ENCODE measurements at regions not wholly inside any gene's neighbourhood (a gene's known extent, or its start where the extent isn't known, plus 50 kb on each side); places are given as distances from the start of the nearest gene placed in this dataset.

DNA sequence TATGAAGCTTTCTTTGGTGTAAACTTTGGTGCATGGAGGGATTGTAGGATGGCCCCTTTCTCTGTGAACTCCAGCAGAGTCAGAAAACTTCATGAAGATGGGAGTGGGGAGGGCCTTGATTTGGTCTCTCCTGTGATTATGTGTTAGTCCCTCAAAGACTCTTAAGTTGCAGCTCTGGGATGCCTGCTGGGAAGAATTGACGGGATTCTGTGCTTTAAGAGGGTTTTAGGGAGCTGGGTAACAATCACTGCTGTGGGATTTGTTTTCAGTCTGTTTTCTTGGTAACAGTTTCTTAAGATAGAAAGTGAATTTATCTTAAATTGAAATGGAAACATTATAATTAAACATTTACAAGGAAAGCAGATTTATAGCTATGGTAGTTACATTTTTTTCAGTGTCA lies 378.1 kb downstream of the AACS start:
- H3K4me3 Mint-ChIP-seq = no peak overlapping the region
- Histone ChIP-seq H3K4me3 (no peak overlapping the region), H3K27me3 (ENCODE audit: insufficient read depth) (no peaks in the 10 kb centered on the region), H3K36me3 (ENCODE audit: insufficient read depth) (no peaks in the 10 kb centered on the region), H4K20me1 (replicated peaks; ENCODE audit: insufficient read depth) (no peaks in the 10 kb centered on the region), H3K4me2 (no peak overlapping the region), H3F3A (replicated peaks; ENCODE audit: low read depth) (no peaks in the 10 kb centered on the region), H3K27ac (ENCODE audit: low read depth) (no peak overlapping the region), H3K4me1 (ENCODE audit: insufficient read depth) (no peaks in the 10 kb centered on the region), H3K79me2 (replicated peaks; ENCODE audit: insufficient read depth) (peaks cover 15% of the 10 kb centered on the region), H3K9me2 (ENCODE audit: insufficient read depth) (no peaks in the 10 kb centered on the region), H2AFZ (no peak overlapping the region)
- no peak for DNase-seq (ENCODE audit: low spot score)
- no peaks in the 10 kb centered on the region for H3K27me3 Mint-ChIP-seq (ENCODE audit: insufficient read depth, low read depth, poor library complexity)
- H3K4me1 Mint-ChIP-seq = peaks cover 24% of the 10 kb centered on the region
- ATAC-seq = no peak
- peaks cover 3% of the 10 kb centered on the region; the same call in 1 of the 3 replicates for H3K9me3 Mint-ChIP-seq
- no peak overlapping the region for H3K27ac Mint-ChIP-seq
- TF ChIP-seq ZNF331 (CRISPR knock-in tag; IDR thresholded peaks at IDR 0.05; ENCODE audit: low read depth) (no peak), JUNB (IDR thresholded peaks at IDR 0.05; ENCODE audit: unreplicated experiment) (no peak), NANOG (IDR thresholded peaks at IDR 0.05; ENCODE audit: borderline replicate concordance) (no peak), EZH2phosphoT487 (IDR thresholded peaks at IDR 0.05; ENCODE audit: unreplicated experiment) (no peak), POLR2AphosphoS5 (IDR thresholded peaks at IDR 0.05; ENCODE audit: low read depth) (no peak), STAT1 (IDR thresholded peaks at IDR 0.05; ENCODE audit: unreplicated experiment) (no peak)
- TF ChIP-seq, protein P1, sequence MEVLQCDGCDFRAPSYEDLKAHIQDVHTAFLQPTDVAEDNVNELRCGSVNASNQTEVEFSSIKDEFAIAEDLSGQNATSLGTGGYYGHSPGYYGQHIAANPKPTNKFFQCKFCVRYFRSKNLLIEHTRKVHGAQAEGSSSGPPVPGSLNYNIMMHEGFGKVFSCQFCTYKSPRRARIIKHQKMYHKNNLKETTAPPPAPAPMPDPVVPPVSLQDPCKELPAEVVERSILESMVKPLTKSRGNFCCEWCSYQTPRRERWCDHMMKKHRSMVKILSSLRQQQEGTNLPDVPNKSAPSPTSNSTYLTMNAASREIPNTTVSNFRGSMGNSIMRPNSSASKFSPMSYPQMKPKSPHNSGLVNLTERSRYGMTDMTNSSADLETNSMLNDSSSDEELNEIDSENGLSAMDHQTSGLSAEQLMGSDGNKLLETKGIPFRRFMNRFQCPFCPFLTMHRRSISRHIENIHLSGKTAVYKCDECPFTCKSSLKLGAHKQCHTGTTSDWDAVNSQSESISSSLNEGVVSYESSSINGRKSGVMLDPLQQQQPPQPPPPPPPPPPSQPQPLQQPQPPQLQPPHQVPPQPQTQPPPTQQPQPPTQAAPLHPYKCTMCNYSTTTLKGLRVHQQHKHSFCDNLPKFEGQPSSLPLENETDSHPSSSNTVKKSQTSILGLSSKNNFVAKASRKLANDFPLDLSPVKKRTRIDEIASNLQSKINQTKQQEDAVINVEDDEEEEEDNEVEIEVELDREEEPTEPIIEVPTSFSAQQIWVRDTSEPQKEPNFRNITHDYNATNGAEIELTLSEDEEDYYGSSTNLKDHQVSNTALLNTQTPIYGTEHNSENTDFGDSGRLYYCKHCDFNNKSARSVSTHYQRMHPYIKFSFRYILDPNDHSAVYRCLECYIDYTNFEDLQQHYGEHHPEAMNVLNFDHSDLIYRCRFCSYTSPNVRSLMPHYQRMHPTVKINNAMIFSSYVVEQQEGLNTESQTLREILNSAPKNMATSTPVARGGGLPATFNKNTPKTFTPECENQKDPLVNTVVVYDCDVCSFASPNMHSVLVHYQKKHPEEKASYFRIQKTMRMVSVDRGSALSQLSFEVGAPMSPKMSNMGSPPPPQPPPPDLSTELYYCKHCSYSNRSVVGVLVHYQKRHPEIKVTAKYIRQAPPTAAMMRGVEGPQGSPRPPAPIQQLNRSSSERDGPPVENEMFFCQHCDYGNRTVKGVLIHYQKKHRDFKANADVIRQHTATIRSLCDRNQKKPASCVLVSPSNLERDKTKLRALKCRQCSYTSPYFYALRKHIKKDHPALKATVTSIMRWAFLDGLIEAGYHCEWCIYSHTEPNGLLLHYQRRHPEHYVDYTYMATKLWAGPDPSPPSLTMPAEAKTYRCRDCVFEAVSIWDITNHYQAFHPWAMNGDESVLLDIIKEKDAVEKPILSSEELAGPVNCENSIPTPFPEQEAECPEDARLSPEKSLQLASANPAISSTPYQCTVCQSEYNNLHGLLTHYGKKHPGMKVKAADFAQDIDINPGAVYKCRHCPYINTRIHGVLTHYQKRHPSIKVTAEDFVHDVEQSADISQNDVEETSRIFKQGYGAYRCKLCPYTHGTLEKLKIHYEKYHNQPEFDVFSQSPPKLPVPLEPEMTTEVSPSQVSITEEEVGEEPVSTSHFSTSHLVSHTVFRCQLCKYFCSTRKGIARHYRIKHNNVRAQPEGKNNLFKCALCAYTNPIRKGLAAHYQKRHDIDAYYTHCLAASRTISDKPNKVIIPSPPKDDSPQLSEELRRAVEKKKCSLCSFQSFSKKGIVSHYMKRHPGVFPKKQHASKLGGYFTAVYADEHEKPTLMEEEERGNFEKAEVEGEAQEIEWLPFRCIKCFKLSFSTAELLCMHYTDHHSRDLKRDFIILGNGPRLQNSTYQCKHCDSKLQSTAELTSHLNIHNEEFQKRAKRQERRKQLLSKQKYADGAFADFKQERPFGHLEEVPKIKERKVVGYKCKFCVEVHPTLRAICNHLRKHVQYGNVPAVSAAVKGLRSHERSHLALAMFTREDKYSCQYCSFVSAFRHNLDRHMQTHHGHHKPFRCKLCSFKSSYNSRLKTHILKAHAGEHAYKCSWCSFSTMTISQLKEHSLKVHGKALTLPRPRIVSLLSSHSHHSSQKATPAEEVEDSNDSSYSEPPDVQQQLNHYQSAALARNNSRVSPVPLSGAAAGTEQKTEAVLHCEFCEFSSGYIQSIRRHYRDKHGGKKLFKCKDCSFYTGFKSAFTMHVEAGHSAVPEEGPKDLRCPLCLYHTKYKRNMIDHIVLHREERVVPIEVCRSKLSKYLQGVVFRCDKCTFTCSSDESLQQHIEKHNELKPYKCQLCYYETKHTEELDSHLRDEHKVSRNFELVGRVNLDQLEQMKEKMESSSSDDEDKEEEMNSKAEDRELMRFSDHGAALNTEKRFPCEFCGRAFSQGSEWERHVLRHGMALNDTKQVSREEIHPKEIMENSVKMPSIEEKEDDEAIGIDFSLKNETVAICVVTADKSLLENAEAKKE (CRISPR knock-in tag; IDR thresholded peaks at IDR 0.05) = no peak
- TF ChIP-seq, protein P2, sequence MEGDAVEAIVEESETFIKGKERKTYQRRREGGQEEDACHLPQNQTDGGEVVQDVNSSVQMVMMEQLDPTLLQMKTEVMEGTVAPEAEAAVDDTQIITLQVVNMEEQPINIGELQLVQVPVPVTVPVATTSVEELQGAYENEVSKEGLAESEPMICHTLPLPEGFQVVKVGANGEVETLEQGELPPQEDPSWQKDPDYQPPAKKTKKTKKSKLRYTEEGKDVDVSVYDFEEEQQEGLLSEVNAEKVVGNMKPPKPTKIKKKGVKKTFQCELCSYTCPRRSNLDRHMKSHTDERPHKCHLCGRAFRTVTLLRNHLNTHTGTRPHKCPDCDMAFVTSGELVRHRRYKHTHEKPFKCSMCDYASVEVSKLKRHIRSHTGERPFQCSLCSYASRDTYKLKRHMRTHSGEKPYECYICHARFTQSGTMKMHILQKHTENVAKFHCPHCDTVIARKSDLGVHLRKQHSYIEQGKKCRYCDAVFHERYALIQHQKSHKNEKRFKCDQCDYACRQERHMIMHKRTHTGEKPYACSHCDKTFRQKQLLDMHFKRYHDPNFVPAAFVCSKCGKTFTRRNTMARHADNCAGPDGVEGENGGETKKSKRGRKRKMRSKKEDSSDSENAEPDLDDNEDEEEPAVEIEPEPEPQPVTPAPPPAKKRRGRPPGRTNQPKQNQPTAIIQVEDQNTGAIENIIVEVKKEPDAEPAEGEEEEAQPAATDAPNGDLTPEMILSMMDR (conservative IDR thresholded peaks at IDR 0.05; ENCODE audit: low read depth in 2 of 2) = no peak
- TF ChIP-seq, protein P3, sequence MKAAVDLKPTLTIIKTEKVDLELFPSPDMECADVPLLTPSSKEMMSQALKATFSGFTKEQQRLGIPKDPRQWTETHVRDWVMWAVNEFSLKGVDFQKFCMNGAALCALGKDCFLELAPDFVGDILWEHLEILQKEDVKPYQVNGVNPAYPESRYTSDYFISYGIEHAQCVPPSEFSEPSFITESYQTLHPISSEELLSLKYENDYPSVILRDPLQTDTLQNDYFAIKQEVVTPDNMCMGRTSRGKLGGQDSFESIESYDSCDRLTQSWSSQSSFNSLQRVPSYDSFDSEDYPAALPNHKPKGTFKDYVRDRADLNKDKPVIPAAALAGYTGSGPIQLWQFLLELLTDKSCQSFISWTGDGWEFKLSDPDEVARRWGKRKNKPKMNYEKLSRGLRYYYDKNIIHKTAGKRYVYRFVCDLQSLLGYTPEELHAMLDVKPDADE (IDR thresholded peaks at IDR 0.05) = no peak
- TF ChIP-seq, protein P4, sequence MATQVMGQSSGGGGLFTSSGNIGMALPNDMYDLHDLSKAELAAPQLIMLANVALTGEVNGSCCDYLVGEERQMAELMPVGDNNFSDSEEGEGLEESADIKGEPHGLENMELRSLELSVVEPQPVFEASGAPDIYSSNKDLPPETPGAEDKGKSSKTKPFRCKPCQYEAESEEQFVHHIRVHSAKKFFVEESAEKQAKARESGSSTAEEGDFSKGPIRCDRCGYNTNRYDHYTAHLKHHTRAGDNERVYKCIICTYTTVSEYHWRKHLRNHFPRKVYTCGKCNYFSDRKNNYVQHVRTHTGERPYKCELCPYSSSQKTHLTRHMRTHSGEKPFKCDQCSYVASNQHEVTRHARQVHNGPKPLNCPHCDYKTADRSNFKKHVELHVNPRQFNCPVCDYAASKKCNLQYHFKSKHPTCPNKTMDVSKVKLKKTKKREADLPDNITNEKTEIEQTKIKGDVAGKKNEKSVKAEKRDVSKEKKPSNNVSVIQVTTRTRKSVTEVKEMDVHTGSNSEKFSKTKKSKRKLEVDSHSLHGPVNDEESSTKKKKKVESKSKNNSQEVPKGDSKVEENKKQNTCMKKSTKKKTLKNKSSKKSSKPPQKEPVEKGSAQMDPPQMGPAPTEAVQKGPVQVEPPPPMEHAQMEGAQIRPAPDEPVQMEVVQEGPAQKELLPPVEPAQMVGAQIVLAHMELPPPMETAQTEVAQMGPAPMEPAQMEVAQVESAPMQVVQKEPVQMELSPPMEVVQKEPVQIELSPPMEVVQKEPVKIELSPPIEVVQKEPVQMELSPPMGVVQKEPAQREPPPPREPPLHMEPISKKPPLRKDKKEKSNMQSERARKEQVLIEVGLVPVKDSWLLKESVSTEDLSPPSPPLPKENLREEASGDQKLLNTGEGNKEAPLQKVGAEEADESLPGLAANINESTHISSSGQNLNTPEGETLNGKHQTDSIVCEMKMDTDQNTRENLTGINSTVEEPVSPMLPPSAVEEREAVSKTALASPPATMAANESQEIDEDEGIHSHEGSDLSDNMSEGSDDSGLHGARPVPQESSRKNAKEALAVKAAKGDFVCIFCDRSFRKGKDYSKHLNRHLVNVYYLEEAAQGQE (IDR thresholded peaks at IDR 0.05; ENCODE audit: unreplicated experiment) = no peak
- peaks cover 11% of the 10 kb centered on the region; the same call in 2 of the 3 replicates for H3K36me3 Mint-ChIP-seq (ENCODE audit: low read depth)
